Activated naive CD4-positive, alpha-beta T cell (primary cell): ENCODE measurements at regions not wholly inside any gene's neighbourhood (a gene's known extent, or its start where the extent isn't known, plus 50 kb on each side); places are given as distances from the start of the nearest gene placed in this dataset.
"Not testable (repeated sequence)": the region's sequence is repeated elsewhere in the genome, so short reads cannot be mapped to it uniquely, and the experiment has no call there.

Experiments used
- DNase-seq, 4 experiments: peaks; one replicate each; lab custom pipeline; 2025; lab: John Stamatoyannopoulos, UW

DNA sequence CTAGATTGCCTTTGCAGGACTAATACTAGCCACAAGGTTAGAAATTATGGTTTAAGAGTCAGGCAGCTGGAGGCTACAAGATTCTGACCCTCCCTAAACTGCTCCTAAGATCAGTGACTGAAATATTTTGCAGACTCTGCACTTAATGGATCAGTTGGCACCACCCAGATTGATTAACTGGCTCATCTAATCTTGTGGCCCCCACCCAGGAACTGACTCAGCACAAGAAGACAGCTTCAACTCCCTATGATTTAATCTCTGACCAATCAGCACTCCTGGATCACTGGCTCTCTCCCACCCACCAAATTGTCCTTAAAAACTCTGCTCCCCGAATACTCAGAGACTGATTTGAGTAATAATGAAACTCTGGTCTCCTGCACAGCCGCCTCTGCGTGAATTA is 145.4 kb upstream of the LCORL start:
- no peak for DNase-seq

DNA sequence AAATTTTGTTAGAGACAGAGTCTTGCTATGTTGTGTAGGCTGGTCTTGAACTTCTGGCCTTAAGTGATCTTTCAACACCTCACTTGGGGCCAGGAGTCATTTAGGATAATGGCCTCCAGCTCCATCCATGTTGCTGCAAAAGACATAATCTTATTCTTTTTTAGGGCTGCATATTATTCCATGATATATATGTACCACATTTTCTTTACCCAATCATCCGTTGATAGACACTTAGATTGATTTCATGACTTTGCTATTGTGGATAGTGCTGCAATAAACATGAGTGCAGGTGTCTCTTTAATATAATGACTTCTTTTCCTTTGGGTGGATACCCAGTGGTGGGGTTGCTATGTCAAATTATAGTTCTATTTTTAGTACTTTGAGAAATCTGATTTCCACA is 140.9 kb upstream of the LCORL start:
- DNase-seq = no peak

DNA sequence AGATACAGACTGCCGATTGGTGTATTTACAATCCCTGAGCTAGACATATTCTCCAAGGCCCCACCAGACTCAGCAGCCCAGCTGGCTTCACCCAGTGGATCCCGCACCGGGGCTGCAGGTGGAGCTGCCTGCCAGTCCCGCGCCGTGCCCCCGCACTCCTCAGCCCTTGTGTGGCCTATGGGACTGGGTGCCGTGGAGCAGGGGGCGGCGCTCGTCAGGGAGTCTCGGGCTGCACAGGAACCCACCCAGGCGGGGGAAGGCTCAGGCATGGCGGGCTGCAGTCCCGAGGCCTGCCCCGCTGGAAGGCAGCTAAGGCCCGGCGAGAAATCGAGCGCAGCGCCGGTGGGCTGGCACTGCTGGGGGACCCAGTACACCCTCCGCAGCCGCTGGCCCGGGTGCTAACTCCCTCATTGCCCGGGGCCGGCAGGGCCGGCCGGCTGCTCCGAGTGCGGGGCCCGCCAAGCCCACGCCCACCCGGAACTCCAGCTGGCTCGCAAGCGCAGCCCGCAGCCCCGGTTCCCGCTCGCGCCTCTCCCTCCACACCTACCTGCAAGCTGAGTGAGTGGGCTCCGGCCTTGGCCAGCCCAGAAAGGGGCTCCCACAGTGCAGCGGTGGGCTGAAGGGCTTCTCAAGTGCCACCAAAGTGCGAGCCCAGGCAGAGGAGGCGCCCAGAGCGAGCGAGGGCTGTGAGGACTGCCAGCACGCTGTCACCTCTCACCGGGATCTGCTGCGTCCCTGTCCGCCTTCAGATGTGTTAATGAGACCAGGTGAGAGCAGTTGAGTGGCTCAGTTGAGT is 137.8 kb upstream of the LCORL start:
- DNase-seq = not testable (repeated sequence)

DNA sequence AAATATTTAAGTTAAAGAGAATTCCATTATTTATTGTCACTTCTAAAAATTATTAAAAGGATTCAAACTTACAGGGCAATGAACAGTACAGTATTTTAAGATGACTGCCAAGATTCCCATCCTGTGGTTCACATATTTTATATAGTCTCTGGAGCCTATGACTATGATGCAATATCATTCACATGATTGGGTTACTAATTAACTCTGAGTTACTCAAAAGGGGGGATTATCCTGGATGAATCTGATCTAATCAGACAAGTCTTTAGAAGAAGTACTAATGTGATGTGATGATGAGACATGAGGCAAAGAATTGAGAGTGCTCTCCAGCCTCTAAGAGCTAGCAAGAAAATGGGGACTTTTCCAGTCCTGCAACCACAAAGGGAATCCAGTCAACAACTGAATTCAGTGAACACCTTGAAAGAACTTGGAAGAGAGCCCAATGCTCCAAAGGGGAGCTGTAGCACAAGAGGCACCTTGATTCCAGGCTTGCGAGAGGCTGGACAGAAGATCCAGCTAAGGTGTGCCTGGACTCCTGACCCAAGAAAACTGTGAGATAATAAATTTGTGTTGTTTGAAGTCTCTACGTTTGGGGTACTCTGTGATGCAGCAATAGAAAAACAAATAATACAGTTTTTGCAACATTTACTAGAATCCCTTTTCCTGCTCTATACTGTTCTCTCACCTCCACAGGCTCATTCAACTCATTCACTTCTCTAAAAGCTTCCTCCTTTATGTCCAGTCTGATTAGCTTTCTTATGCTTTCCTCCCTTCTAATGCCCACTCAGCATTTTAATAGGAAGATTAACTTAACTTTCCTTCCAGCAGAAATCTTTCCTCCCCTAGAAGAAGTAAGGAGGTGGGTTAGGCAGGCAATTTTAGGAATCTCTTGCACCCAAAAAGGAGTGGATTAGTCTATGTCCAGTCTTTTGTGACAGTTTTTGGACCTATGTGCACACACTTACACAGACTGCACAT is 133.8 kb upstream of the LCORL start:
- no peak for DNase-seq

GRCh38 chr4:18138076-18138665 is 116.6 kb upstream of the LCORL start:
- DNase-seq = no peak

- DNase-seq = no peak
Measured at GRCh38 chr4:18134111-18134510, 112.6 kb upstream of the LCORL start.

GRCh38 chr4:18130256-18130655 is 108.7 kb upstream of the LCORL start:
- DNase-seq = no peak

GRCh38 chr4:18128241-18128640 is 106.7 kb upstream of the LCORL start:
- DNase-seq = no peak

- no peak for DNase-seq
Measured at GRCh38 chr4:18127030-18127429, 105.5 kb upstream of the LCORL start.

DNA sequence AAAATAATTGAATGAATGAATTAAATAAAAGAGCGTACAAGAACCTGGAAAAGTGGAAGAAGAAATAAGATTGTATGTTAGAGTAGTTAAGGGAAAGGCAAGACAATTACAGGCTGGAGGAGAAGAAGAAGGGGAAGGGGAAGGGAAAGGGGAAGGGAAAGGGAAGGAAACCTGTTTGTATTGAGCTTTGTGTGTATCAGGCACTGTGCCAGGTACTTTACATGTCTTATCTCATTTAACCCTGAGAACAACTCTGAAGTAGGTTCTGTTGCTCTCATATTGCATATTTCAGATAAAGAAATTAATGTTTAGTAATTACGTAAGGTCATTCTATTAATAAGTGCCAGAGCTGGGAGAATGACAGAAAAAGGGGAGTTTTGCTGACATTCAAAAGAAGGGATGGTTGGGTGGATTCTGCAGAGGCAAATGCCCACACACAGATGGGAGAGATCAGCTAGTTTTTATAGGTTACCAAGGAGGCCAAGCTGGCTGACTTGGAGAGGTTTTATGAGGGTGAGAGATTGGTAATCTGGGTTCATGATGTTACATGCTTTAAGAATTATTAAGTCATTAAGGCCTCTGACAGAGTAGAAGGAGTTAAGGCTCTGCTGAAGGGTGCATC is 92.3 kb upstream of the LCORL start:
- DNase-seq = no peak

- no peak for DNase-seq
Measured at GRCh38 chr4:18111081-18111480, 89.5 kb upstream of the LCORL start.

DNA sequence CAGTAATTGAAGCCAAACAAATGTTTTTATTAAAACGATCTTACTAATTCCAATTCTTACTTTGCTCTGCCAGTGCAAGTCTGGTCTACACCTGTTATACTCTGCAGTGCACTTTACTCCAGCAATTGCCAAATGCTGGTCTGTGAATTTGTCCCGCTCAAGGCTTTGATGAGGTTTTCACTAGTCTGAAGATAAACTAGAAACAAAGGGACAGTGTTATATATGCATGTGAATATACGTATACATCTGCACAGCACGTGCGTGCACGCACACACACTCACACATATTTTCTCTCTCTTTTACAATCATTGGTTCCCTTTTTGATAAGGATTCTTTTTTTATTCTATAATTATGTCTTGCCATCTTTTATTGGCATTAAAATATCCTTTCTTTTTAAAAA is 88.5 kb upstream of the LCORL start:
- no peak for DNase-seq

GRCh38 chr4:18109676-18110075 is 88.1 kb upstream of the LCORL start:
- no peak for DNase-seq

- not testable (repeated sequence) for DNase-seq
Measured at GRCh38 chr4:18107848-18108528, 86.4 kb upstream of the LCORL start.

- no peak for DNase-seq
Measured at GRCh38 chr4:18106620-18107019, 85.1 kb upstream of the LCORL start.

DNA sequence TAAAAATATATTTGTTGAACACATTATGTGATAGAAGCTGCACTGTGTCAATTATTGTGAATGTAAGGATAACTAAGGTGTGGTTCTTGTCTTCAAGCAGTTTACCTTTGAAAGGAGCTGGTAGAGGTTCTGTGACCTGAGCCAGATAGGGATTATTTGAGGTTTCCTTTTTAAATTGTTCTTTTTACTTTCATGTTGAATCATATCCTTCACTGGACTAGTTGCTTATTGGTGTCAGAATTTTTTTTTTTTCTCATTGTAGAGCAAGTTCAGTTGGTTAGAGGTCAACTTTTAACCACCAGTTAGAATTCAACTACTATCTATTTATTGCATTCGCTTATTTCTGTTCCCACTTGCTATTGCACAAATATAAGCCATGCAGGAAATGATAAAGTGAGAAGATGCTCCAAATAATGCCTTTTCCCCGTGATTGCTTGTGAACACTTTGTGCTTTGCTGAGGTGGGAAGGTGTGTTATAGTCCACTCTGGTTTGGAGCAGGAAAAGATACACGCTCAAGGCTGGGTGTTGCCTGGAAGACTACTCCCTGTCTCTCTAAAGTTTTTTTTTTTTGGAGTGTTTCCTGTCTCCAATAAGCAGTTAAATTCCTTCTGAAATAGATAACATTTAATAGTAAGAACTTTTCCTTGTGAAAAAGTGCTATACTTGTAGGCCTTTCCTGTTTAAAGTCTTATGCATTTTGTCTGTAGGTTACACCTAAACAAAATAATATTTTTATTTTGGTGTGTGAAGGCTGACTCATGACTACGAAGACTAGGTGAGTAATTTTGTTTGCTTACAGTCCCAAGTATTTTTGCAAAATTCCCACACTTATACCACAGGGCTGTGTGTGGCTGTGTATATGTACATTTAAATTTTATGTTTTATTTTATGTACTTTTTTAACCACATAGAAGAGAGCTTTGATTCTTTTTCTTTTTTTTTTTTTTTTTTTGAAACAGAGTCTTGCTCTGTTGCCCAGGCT is 83.8 kb upstream of the LCORL start:
- no peak for DNase-seq

GRCh38 chr4:18103876-18104605 is 82.5 kb upstream of the LCORL start:
- DNase-seq = no peak

GRCh38 chr4:18100657-18101056 is 79.1 kb upstream of the LCORL start:
- DNase-seq = no peak

DNA sequence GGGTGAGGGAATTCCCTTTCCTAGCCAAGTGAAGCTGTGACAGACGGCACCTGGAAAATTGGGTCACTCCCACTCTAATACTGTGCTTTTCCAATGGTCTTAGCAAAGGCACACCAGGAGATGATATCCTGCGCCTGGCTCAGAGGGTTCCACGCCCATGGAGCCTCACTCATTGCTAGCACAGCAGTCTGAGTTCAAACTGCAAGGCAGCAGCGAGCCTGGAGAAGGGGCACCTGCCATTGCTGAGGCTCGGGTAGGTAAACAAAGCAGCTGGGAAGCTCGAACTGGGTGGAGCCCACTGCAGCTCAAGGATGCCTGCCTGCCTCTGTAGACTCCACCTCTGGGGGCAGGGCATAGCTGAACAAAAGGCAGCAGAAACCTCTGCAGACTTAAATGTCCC is 68.9 kb upstream of the LCORL start:
- DNase-seq = not testable (repeated sequence)

GRCh38 chr4:18082236-18082635 is 60.7 kb upstream of the LCORL start:
- DNase-seq = no peak
